ENCODE measurements at regions not wholly inside any gene's neighbourhood (a gene's known extent, or its start where the extent isn't known, plus 50 kb on each side); places are given as distances from the start of the nearest gene placed in this dataset.

- TF ChIP-seq CTCF (IDR thresholded peaks at IDR 0.05) (no peak), POLR2A (IDR thresholded peaks at IDR 0.05) (no peak)
Observed at GRCh38 chr7:42666994-42667393, 244.9 kb downstream of the C7orf25 start.

All from Peyer's patch (tissue), 4 donors.